ENCODE measurements at regions not wholly inside any gene's neighbourhood (a gene's known extent, or its start where the extent isn't known, plus 50 kb on each side); places are given as distances from the start of the nearest gene placed in this dataset.

GRCh38 chr9:105065098-105066088 lies 137.4 kb upstream of the ABCA1 start:
- CTCF ChIA-PET, result interaction anchor here (0.6 to 2.7 kb wide), 10 partner anchors 9 to 202 kb away, joined by 3 to 10 read pairs (median 4); no protein-coding TSS in a partner anchor

GRCh38 chr9:105066275-105066865 lies 138.4 kb upstream of the ABCA1 start:
- H3K4me3 Mint-ChIP-seq (ENCODE audit: unreplicated experiment), result no peak overlapping the region
- no peak for DNase-seq (ENCODE audit: unreplicated experiment)
- intact Hi-C loops (cut with micrococcal nuclease), result loop anchor here (10.0 kb wide), 1 partner anchor 72 kb away; no protein-coding TSS in a partner anchor
- no TSS peak for BruUV-seq (replicated peaks)
- CTCF ChIA-PET, result interaction anchor here (0.6 to 2.7 kb wide), 4 partner anchors 22 to 180 kb away, joined by 3 to 10 read pairs (median 4); no protein-coding TSS in a partner anchor
- no peaks in the 10 kb centered on the region for H3K36me3 Mint-ChIP-seq (ENCODE audit: insufficient read depth, unreplicated experiment)
- H3K9me3 Mint-ChIP-seq (ENCODE audit: unreplicated experiment), result no peaks in the 10 kb centered on the region
- no peak for TF ChIP-seq CTCF (IDR thresholded peaks at IDR 0.05; ENCODE audit: unreplicated experiment)
- no peaks in the 10 kb centered on the region for H3K27me3 Mint-ChIP-seq (ENCODE audit: insufficient read depth, unreplicated experiment)
- POLR2A ChIA-PET, result interaction anchor here (3.2 to 3.3 kb wide), 2 partner anchors 22 to 74 kb away, joined by 17 to 38 read pairs; no protein-coding TSS in a partner anchor
- H3K27ac Mint-ChIP-seq (ENCODE audit: low read depth, unreplicated experiment), result no peak overlapping the region
- peaks cover 31% of the 10 kb centered on the region for H3K4me1 Mint-ChIP-seq (ENCODE audit: insufficient read depth, unreplicated experiment)

More at GRCh38 chr9:105065098-105066088, 137.4 kb upstream of the ABCA1 start:
- H3K36me3 Mint-ChIP-seq (ENCODE audit: insufficient read depth, unreplicated experiment), result no peaks in the 10 kb centered on the region
- POLR2A ChIA-PET, result interaction anchor here (0.7 to 3.3 kb wide), 17 partner anchors 7 to 317 kb away, joined by 3 to 39 read pairs (median 5); partner anchors contain the start of gene NIPSNAP3A
- H3K27ac Mint-ChIP-seq (ENCODE audit: low read depth, unreplicated experiment), result peak overlapping the region; percentile 92
- peaks cover 25% of the 10 kb centered on the region for H3K4me1 Mint-ChIP-seq (ENCODE audit: insufficient read depth, unreplicated experiment)
- H3K4me3 Mint-ChIP-seq (ENCODE audit: unreplicated experiment), result peak overlapping the region; percentile 47
- no peak for DNase-seq (ENCODE audit: unreplicated experiment)
- BruUV-seq (replicated peaks), result no TSS peak
- H3K27me3 Mint-ChIP-seq (ENCODE audit: insufficient read depth, unreplicated experiment), result no peaks in the 10 kb centered on the region
- no peak for TF ChIP-seq CTCF (IDR thresholded peaks at IDR 0.05; ENCODE audit: unreplicated experiment)
- H3K9me3 Mint-ChIP-seq (ENCODE audit: unreplicated experiment), result no peaks in the 10 kb centered on the region
- intact Hi-C loops (cut with micrococcal nuclease), result loop anchor here (2.0 to 10.0 kb wide), 3 partner anchors 71 to 203 kb away; no protein-coding TSS in a partner anchor

GRCh38 chr9:105067895-105068580 lies 140.1 kb upstream of the ABCA1 start:
- Mint-ChIP-seq H3K9me3 (ENCODE audit: unreplicated experiment) (no peaks in the 10 kb centered on the region), H3K4me1 (ENCODE audit: insufficient read depth, unreplicated experiment) (peaks cover 34% of the 10 kb centered on the region), H3K27me3 (ENCODE audit: insufficient read depth, unreplicated experiment) (no peaks in the 10 kb centered on the region), H3K27ac (ENCODE audit: low read depth, unreplicated experiment) (no peak overlapping the region), H3K4me3 (ENCODE audit: unreplicated experiment) (no peak overlapping the region), H3K36me3 (ENCODE audit: insufficient read depth, unreplicated experiment) (no peaks in the 10 kb centered on the region)
- intact Hi-C loops (cut with micrococcal nuclease), result loop anchor here (10.0 kb wide), 1 partner anchor 73 kb away; no protein-coding TSS in a partner anchor
- no peak for TF ChIP-seq CTCF (IDR thresholded peaks at IDR 0.05; ENCODE audit: unreplicated experiment)
- no TSS peak for BruUV-seq (replicated peaks)
- CTCF ChIA-PET, result interaction anchor here (0.7 to 1.0 kb wide), 2 partner anchors 84 to 204 kb away, joined by 3 to 4 read pairs; no protein-coding TSS in a partner anchor
- DNase-seq (ENCODE audit: unreplicated experiment), result no peak
- POLR2A ChIA-PET, result no interaction called here

All from MCF 10A (cell line).